ENCODE measurements at regions not wholly inside any gene's neighbourhood (a gene's known extent, or its start where the extent isn't known, plus 50 kb on each side); places are given as distances from the start of the nearest gene placed in this dataset.
"Not testable (repeated sequence)": the region's sequence is repeated elsewhere in the genome, so short reads cannot be mapped to it uniquely, and the experiment has no call there.

GRCh38 chr4:134936014-134936413, 734.4 kb upstream of the PABPC4L start:
- TF ChIP-seq CTCF (IDR thresholded peaks at IDR 0.05; ENCODE audit: borderline replicate concordance, insufficient read depth, low read depth, low read length), result no peak
- no peak overlapping the region for H3K4me3 ChIP-seq (ENCODE audit: low read depth, low read length)

DNA sequence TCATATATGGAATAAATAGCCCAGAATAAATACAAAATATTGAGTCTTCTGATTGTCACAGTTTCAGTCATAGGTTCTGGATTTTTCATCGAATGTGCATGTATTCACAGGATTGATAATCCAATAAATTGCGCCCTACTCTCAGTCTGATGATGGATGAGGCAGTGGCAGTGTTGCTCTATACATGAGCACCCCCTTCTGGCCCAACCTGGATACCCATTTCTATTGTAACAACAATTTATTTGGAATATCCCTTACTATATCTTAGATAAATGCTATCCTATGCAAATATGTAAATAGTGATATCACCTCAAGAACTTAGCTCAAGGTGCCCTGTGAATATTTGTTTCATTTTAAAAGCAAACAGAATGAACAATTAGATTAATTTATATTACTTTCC, 733.7 kb upstream of the PABPC4L start:
- peak; percentile 11; the same call in 1 of the 2 replicates for TF ChIP-seq CTCF (IDR thresholded peaks at IDR 0.05; ENCODE audit: borderline replicate concordance, insufficient read depth, low read depth, low read length)
- no peak overlapping the region for H3K4me3 ChIP-seq (ENCODE audit: low read depth, low read length)

DNA sequence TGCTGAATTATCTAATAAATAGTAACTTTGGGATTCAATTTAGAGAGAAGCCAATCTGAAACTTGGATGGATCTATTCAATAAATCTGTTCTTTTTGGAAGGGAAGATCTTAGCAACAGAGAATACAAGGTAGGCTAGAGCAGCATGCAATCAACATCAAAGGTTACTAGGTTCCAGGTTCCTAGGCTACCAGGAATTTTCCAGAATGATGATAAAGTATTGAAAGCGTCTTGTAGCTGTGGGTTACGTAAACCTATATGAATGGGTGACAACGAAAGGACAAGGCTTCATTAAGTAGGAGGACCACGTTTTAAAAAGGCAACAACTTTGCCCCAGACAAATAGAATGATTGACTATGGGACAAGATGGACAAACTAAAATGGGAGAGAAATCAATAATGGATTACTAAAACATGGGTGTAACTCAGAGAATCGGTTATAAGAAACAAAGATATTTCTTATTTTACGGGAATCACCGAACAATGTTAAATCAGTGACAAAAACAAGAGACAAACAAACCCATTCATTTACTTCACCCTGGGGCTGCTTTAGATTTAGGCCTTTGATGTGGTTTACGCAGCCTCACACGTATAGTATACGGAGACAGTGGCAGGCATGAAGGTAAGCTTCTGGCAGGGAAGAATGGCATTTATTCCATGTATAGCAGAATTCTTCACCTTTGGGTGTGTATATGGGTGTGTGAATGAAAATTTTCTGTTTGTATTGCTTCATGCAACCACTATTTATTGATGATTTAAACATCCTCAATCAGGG, 732.6 kb upstream of the PABPC4L start:
- no peak overlapping the region for H3K4me3 ChIP-seq (ENCODE audit: low read depth, low read length)
- TF ChIP-seq CTCF (IDR thresholded peaks at IDR 0.05; ENCODE audit: borderline replicate concordance, insufficient read depth, low read depth, low read length), result no peak

DNA sequence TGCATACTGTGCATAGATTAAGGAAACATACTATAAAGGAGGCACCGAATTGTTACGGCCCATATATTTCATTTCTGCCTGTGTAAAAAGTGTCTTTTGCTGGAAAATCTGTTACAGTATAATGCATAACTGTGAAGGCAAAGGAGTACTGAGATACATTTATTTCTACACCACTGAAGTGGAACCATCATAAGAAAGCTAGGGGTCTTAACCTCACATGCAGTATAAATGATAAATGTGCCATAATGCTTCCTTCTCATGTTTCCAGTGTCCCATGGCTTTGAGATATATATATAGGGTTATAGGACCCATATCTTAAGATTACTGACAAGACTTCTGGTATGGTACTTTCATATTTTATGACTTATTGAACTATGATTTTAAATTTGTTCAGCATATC, 713.8 kb upstream of the PABPC4L start:
- no peak overlapping the region for H3K4me3 ChIP-seq (ENCODE audit: low read depth, low read length)
- no peak for TF ChIP-seq CTCF (IDR thresholded peaks at IDR 0.05; ENCODE audit: borderline replicate concordance, insufficient read depth, low read depth, low read length)

DNA sequence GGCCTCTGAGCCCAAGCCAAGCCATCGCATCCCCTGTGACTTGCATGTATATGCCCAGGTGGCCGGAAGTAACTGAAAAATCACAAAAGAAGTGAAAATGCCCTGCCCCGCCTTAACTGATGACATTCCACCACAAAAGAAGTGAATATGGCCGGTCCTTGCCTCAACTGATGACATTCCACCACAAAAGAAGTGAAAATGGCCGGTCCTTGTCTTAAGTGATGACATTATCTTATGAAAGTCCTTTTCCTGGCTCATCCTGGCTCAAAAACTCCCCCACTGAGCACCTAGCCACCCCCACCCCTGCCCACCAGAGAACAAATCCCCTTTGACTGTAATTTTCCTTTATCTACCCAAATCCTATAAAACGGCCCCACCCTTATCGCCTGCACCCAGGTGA, 712.7 kb upstream of the PABPC4L start:
- not testable (repeated sequence) for H3K4me3 ChIP-seq (ENCODE audit: low read depth, low read length)

DNA sequence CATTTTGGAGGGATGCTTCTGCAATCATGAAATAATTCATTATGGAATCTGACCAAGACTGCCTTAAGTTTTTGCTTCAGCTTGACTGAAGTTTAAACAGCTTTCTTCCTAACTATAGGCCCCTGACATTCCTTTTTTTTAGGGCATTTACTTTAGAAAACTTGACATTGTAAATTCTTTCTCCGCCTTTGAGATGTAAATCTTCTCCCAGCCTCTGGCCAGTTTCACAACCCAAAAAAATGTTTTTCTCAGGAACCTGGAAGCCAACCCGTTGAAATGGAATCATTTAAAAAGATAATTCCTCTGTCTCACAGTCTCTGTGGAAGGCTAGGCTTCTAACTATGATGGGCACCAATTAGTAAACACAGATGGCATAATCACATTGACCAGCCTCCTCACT, 710.4 kb upstream of the PABPC4L start:
- no peak overlapping the region for H3K4me3 ChIP-seq (ENCODE audit: low read depth, low read length)
- TF ChIP-seq CTCF (IDR thresholded peaks at IDR 0.05; ENCODE audit: borderline replicate concordance, insufficient read depth, low read depth, low read length), result no peak

DNA sequence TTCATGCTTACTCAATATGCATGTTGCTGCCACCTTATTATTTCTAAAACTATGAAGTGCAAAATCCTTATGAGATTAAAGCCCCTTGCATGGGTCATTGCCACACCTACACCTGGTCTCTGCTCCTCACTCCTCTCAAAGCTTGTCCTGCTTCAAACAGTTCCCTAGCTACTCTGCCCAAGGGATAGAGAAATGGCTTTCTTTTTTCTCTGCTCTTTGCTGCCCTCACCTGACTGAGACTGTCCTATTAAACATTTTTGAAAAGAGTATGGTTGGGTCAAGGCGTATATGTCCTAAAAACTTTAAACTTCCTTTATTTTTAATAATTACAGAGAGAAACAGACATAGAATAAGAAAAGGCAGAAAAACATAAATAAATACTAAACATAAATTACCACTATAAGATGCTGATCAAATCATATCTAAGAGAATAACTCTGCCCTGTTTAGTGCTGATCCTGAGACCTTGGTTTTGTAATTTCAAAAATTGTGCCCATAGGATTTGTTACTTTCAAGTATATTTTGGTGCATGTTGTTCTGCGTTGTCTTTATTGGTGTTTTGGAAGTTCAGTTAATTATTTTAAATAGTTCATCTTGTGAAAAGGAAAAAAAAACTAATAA, 704.9 kb upstream of the PABPC4L start:
- 0 out of 2 replicates have a peak, but pooled peaks have one; percentile 10 for TF ChIP-seq CTCF (IDR thresholded peaks at IDR 0.05; ENCODE audit: borderline replicate concordance, insufficient read depth, low read depth, low read length)
- no peak overlapping the region for H3K4me3 ChIP-seq (ENCODE audit: low read depth, low read length)

Measured in GM12875 (cell line).